Right lobe of liver (tissue), 4 donors: ENCODE measurements at regions not wholly inside any gene's neighbourhood (a gene's known extent, or its start where the extent isn't known, plus 50 kb on each side); places are given as distances from the start of the nearest gene placed in this dataset.

Experiments used
- POLR2A ChIP-seq: fragments of 450-650 bp; IDR thresholded peaks from one replicate; pipeline ENCODE4 v1.6.1; 2017; ENCODE audit warnings: antibody characterized with exemption, mild to moderate bottlenecking
- TF ChIP-seq, protein P1 (sequence below), 4 donors: fragments of 200-600 bp in 3 of 4; fragments of 450-650 bp in 1 of 4; IDR thresholded peaks; one replicate each; pipeline versions ENCODE4 v1.5.1 to v1.8.0; 2016 to 2022; ENCODE audit warnings: antibody characterized with exemption in 4 of 4, mild to moderate bottlenecking in 2 of 4
- donor health status: DM: no; HTN: no; CAD: no.
- donor health status: DM: no; HTN: no; CAD: no.
- donor health status: DM: no; HTN: yes; CAD: no.

DNA sequence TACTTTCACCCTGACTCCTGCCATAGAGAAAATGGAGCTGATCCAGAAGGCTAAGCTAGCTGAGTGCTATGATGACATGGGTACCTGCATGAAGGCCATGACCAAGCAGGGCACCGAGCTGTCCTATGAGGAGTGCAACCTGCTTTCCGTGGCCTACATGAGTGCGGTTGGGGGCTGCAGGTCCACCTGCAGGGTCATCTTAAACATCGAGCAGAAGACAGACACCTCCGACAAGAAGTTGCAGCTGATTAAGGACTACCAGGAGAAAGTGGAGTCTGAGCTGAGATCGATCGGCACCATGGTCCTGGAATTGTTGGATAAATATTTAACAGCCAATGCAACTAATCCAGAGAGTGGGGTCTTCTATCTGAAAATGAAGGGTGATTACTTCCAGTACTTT, 438.0 kb downstream of the TMA16 start:
- TF ChIP-seq, protein P1, sequence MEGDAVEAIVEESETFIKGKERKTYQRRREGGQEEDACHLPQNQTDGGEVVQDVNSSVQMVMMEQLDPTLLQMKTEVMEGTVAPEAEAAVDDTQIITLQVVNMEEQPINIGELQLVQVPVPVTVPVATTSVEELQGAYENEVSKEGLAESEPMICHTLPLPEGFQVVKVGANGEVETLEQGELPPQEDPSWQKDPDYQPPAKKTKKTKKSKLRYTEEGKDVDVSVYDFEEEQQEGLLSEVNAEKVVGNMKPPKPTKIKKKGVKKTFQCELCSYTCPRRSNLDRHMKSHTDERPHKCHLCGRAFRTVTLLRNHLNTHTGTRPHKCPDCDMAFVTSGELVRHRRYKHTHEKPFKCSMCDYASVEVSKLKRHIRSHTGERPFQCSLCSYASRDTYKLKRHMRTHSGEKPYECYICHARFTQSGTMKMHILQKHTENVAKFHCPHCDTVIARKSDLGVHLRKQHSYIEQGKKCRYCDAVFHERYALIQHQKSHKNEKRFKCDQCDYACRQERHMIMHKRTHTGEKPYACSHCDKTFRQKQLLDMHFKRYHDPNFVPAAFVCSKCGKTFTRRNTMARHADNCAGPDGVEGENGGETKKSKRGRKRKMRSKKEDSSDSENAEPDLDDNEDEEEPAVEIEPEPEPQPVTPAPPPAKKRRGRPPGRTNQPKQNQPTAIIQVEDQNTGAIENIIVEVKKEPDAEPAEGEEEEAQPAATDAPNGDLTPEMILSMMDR (IDR thresholded peaks at IDR 0.05) = no peak
- no peak for TF ChIP-seq POLR2A
